SK-N-SH (cell line): ENCODE measurements at regions not wholly inside any gene's neighbourhood (a gene's known extent, or its start where the extent isn't known, plus 50 kb on each side); places are given as distances from the start of the nearest gene placed in this dataset.

ENCODE experiments used
- CTCF ChIA-PET: fragments of 300-600, 350-600 bp; formaldehyde crosslinking; extraction: SDS; loops from one replicate; lab custom pipeline; 2021; lab: Yijun Ruan, JAX
- POLR2A ChIA-PET: fragments of 350-600 bp; sonication (Branson Sonifier 250); formaldehyde crosslinking; extraction: SDS; loops from one replicate; lab custom pipeline; 2020; ENCODE audit warnings: antibody characterized with exemption, inconsistent platforms; lab: Yijun Ruan, JAX
- DNase-seq: peaks from one replicate; pipeline ENCODE4 v3.0.0; 2012
- H2AFZ ChIP-seq: fragments of 200-600 bp; sonication (generic); 2 replicates; pipeline ENCODE4 v1.8.1; 2016; ENCODE audit warnings: antibody characterized with exemption, mild to moderate bottlenecking, low read depth
- H3F3A ChIP-seq: fragments of 200-600 bp; sonication (generic); replicated peaks from 2 replicates; pipeline ENCODE3; 2016; ENCODE audit warnings: antibody characterized with exemption, mild to moderate bottlenecking; ENCODE audit not compliant: insufficient read depth
- H3K27ac ChIP-seq, 2 experiments: fragments of 200-500 bp in 1 of 2; fragments of 200-600 bp in 1 of 2; sonication (Bioruptor generic) in 1 of 2; sonication (generic), shearing (Covaris generic) in 1 of 2; 2 replicates each; pipeline versions ENCODE4 v1.5.1 to v1.6.1; 2014 to 2016; ENCODE audit warnings: low read depth in 2 of 2, inconsistent platforms in 1 of 2, low read length in 1 of 2, mild to moderate bottlenecking in 1 of 2, mixed read lengths in 1 of 2
- H3K27me3 ChIP-seq: fragments of 200-600 bp; sonication (generic), shearing (Covaris generic); 2 replicates; pipeline ENCODE4 v1.6.1; 2016; ENCODE audit warnings: mixed run types; ENCODE audit not compliant: insufficient read depth
- H3K36me3 ChIP-seq, 2 experiments: fragments of 200-500 bp in 1 of 2; fragments of 200-600 bp in 1 of 2; sonication (Bioruptor generic) in 1 of 2; sonication (generic) in 1 of 2; replicated peaks in 1 of 2; 2 replicates each; pipeline versions ENCODE3 to v1.5.1; 2014 to 2016; ENCODE audit warnings: low read length in 1 of 2, mild to moderate bottlenecking in 1 of 2; ENCODE audit not compliant: insufficient read depth in 2 of 2, control insufficient read depth in 1 of 2
- H3K4me1 ChIP-seq, 2 experiments: fragments of 200-500 bp in 1 of 2; fragments of 200-600 bp in 1 of 2; sonication (Bioruptor generic) in 1 of 2; sonication (generic), shearing (Covaris generic) in 1 of 2; 2 replicates each; pipeline versions ENCODE4 v1.5.1 to v1.6.1; 2014 to 2016; ENCODE audit warnings: low read depth in 1 of 2, low read length in 1 of 2, mixed run types in 1 of 2; ENCODE audit not compliant: insufficient read depth in 2 of 2, control insufficient read depth in 1 of 2
- H3K4me2 ChIP-seq: fragments of 200-600 bp; sonication (generic), shearing (Covaris generic); 2 replicates; pipeline ENCODE4 v1.6.1; 2017; ENCODE audit warnings: mixed run types
- H3K4me3 ChIP-seq, 2 experiments: fragments of 200-500 bp in 1 of 2; fragments of 200-600 bp in 1 of 2; sonication (Bioruptor generic) in 1 of 2; sonication (generic), shearing (Covaris generic) in 1 of 2; 2 replicates each; pipeline versions ENCODE4 v1.5.1 to v1.8.1; 2014 to 2016; ENCODE audit warnings: low read depth in 2 of 2, inconsistent platforms in 1 of 2, low read length in 1 of 2, mild to moderate bottlenecking in 1 of 2, mixed read lengths in 1 of 2, moderate library complexity in 1 of 2
- H3K79me2 ChIP-seq: fragments of 200-600 bp; sonication (generic); 2 replicates; pipeline ENCODE4 v1.8.1; 2017; ENCODE audit warnings: mild to moderate bottlenecking; ENCODE audit not compliant: insufficient read depth
- H3K9ac ChIP-seq: fragments of 200-600 bp; sonication (generic); 2 replicates; pipeline ENCODE4 v1.6.1; 2017; ENCODE audit warnings: mixed run types
- H3K9me2 ChIP-seq: fragments of 200-600 bp; sonication (generic); 2 replicates; pipeline ENCODE4 v1.6.1; 2017; ENCODE audit warnings: mixed run types
- H3K9me3 ChIP-seq: fragments of 200-600 bp; sonication (generic); 2 replicates; pipeline ENCODE4 v1.6.1; 2017; ENCODE audit warnings: mixed run types, mild to moderate bottlenecking, moderate library complexity
- H4K20me1 ChIP-seq: fragments of 200-600 bp; sonication (generic); 2 replicates; pipeline ENCODE4 v1.6.1; 2017; ENCODE audit warnings: mild to moderate bottlenecking, mixed run types; ENCODE audit not compliant: insufficient read depth
- CHD2 ChIP-seq: fragments of 150-350 bp; IDR thresholded peaks from 2 replicates; pipeline ENCODE4 v1.6.1; 2018; ENCODE audit warnings: low read length; ENCODE audit not compliant: partially characterized antibody
- CTCF ChIP-seq: fragments of 200-600 bp; sonication (generic); IDR thresholded peaks from 2 replicates; pipeline ENCODE4 v1.6.1; 2017; ENCODE audit warnings: antibody characterized with exemption, mild to moderate bottlenecking, moderate library complexity
- ELF1 ChIP-seq: IDR thresholded peaks from 2 replicates; pipeline ENCODE4 v1.4.0; 2012
- EZH2phosphoT487 ChIP-seq: fragments of 200-600 bp; sonication (generic); IDR thresholded peaks from 2 replicates; pipeline ENCODE4 v1.6.1; 2017; ENCODE audit warnings: low read depth, mixed run types, mild to moderate bottlenecking, antibody characterized with exemption, moderate library complexity, borderline replicate concordance
- FOSL2 ChIP-seq: IDR thresholded peaks from 2 replicates; pipeline ENCODE4 v1.4.0; 2012; ENCODE audit warnings: low read depth, mild to moderate bottlenecking, moderate library complexity, borderline replicate concordance
- FOXJ3 ChIP-seq: sonication (generic); formaldehyde crosslinking; IDR thresholded peaks from 2 replicates; pipeline ENCODE4 v1.5.1; 2020; ENCODE audit warnings: mild to moderate bottlenecking, missing genetic modification reagents
- FOXM1 ChIP-seq: IDR thresholded peaks from 2 replicates; pipeline ENCODE4 v1.4.0; 2012; ENCODE audit warnings: low read depth, mild to moderate bottlenecking
- GABPA ChIP-seq: IDR thresholded peaks from 2 replicates; pipeline ENCODE4 v1.4.0; 2012; ENCODE audit warnings: low read depth, mild to moderate bottlenecking
- IRF3 ChIP-seq: fragments of 150-350 bp; IDR thresholded peaks from 2 replicates; pipeline ENCODE4 v1.6.1; 2016; ENCODE audit warnings: mild to moderate bottlenecking, low read depth, low read length
- JUND ChIP-seq: IDR thresholded peaks from 2 replicates; pipeline ENCODE4 v1.4.0; 2012
- MAX ChIP-seq: IDR thresholded peaks from 2 replicates; pipeline ENCODE4 v1.4.0; 2012; ENCODE audit warnings: low read depth
- MEF2A ChIP-seq: IDR thresholded peaks from 2 replicates; pipeline ENCODE4 v1.4.0; 2012; ENCODE audit warnings: low read depth, borderline replicate concordance
- MXI1 ChIP-seq: IDR thresholded peaks from 2 replicates; pipeline ENCODE4 v1.6.1; 2012; ENCODE audit warnings: mild to moderate bottlenecking, low read depth, low read length, improper control_type of control experiment
- POLR2AphosphoS5 ChIP-seq: IDR thresholded peaks from 2 replicates; pipeline ENCODE4 v1.6.1; 2012; ENCODE audit warnings: low read depth, low read length
- RAD21 ChIP-seq: IDR thresholded peaks from 2 replicates; pipeline ENCODE4 v1.6.1; 2012; ENCODE audit warnings: mild to moderate bottlenecking, low read length
- RCOR1 ChIP-seq: fragments of 150-350 bp; IDR thresholded peaks from 2 replicates; pipeline ENCODE4 v1.6.1; 2017; ENCODE audit warnings: antibody characterized with exemption, low read length
- RFX5 ChIP-seq: IDR thresholded peaks from 2 replicates; pipeline ENCODE4 v1.6.1; 2012; ENCODE audit warnings: mild to moderate bottlenecking, improper control_type of control experiment, low read length
- SIN3A ChIP-seq: IDR thresholded peaks from 2 replicates; pipeline ENCODE4 v1.6.1; 2012; ENCODE audit warnings: low read depth, mild to moderate bottlenecking, low read length, moderate library complexity, borderline replicate concordance
- SMC3 ChIP-seq: IDR thresholded peaks from 2 replicates; pipeline ENCODE4 v1.6.1; 2012; ENCODE audit warnings: low read depth, low read length, improper control_type of control experiment
- TCF12 ChIP-seq: IDR thresholded peaks from 2 replicates; pipeline ENCODE4 v1.4.0; 2012
- TEAD4 ChIP-seq: IDR thresholded peaks from 2 replicates; pipeline ENCODE4 v1.4.0; 2012; ENCODE audit warnings: mild to moderate bottlenecking, borderline replicate concordance; ENCODE audit not compliant: insufficient read depth
- USF2 ChIP-seq: fragments of 150-350 bp; IDR thresholded peaks from 2 replicates; pipeline ENCODE4 v1.6.1; 2017; ENCODE audit warnings: antibody characterized with exemption, low read length, low read depth, borderline replicate concordance
- YY1 ChIP-seq: IDR thresholded peaks from 2 replicates; pipeline ENCODE4 v1.4.0; 2012; ENCODE audit warnings: low read depth, mild to moderate bottlenecking
- WGBS: methylation state at CpG from one replicate; pipeline ENCODE4 v1.1.6; 2017; ENCODE audit warnings: low lambda C conversion rate; 5-methylcytosine and 5-hydroxymethylcytosine counted together

- Histone ChIP-seq H3K79me2 (no peaks in the 10 kb centered on the region), H2AFZ (no peak overlapping the region), H3F3A (no peaks in the 10 kb centered on the region), H3K9me3 (no peaks in the 10 kb centered on the region), H3K27me3 (peaks cover 57% of the 10 kb centered on the region), H3K27ac (no peak overlapping the region), H3K36me3 (no peaks in the 10 kb centered on the region), H3K4me3 (no peak overlapping the region), H3K4me1 (no peaks in the 10 kb centered on the region), H3K9ac (no peak overlapping the region), H3K4me2 (no peak overlapping the region), H4K20me1 (no peaks in the 10 kb centered on the region), H3K9me2 (no peaks in the 10 kb centered on the region)
- CTCF ChIA-PET: no interaction called here
- 2% methylated on average over 3 of the region's 3 CpGs for whole genome bisulfite sequencing
- TF ChIP-seq TCF12 (no peak), RAD21 (no peak), ELF1 (no peak), TEAD4 (no peak), CTCF (no peak), MAX (no peak), IRF3 (no peak), MEF2A (no peak), FOXM1 (no peak), SIN3A (no peak)
- DNase-seq: no peak
- POLR2A ChIA-PET: no interaction called here
Measured at GRCh38 chr5:39569857-39570256, 145.1 kb upstream of the DAB2 start.

GRCh38 chr5:39566891-39567290 lies 142.1 kb upstream of the DAB2 start:
- CTCF ChIA-PET: no interaction called here
- Histone ChIP-seq H3F3A (no peaks in the 10 kb centered on the region), H3K9me3 (no peaks in the 10 kb centered on the region), H2AFZ (no peak overlapping the region), H3K27ac (no peak overlapping the region), H3K4me3 (no peak overlapping the region), H3K9me2 (no peaks in the 10 kb centered on the region), H3K36me3 (no peaks in the 10 kb centered on the region), H3K4me2 (no peak overlapping the region), H3K27me3 (peaks cover 59% of the 10 kb centered on the region; the same call in 1 of the 2 replicates), H3K79me2 (no peaks in the 10 kb centered on the region), H4K20me1 (no peaks in the 10 kb centered on the region), H3K9ac (no peak overlapping the region), H3K4me1 (no peaks in the 10 kb centered on the region)
- DNase-seq: no peak
- POLR2A ChIA-PET: no interaction called here
- TF ChIP-seq JUND (no peak), RFX5 (no peak), FOXM1 (no peak), IRF3 (no peak), FOSL2 (no peak), MXI1 (no peak), FOXJ3 (no peak), CTCF (no peak), YY1 (no peak), USF2 (no peak), CHD2 (no peak), GABPA (no peak), MAX (no peak), POLR2AphosphoS5 (no peak), MEF2A (no peak), SMC3 (no peak), EZH2phosphoT487 (no peak), RCOR1 (no peak)
